Esophagus muscularis mucosa (tissue), 4 donors: ENCODE measurements at regions not wholly inside any gene's neighbourhood (a gene's known extent, or its start where the extent isn't known, plus 50 kb on each side); places are given as distances from the start of the nearest gene placed in this dataset.

ENCODE experiments used
- DNase-seq: peaks from one replicate; pipeline ENCODE4 v3.0.0-alpha.2; 2017; ENCODE audit errors: extremely low spot score
- H3K27ac ChIP-seq, 4 donors: fragments of 200-600 bp; sonication (generic); replicated peaks in 1 of 4; 1 replicate in 3 of 4; 2 replicates in 1 of 4; pipeline ENCODE4 v1.5.1; 2016 to 2019; ENCODE audit warnings: mild to moderate bottlenecking in 1 of 4
- H3K27me3 ChIP-seq, 4 donors: fragments of 200-600 bp; sonication (generic); one replicate each; pipeline versions ENCODE4 v1.5.1 to v1.6.0; 2016 to 2019
- H3K36me3 ChIP-seq, 4 donors: fragments of 200-600 bp; sonication (generic); one replicate each; pipeline ENCODE4 v1.5.1; 2016 to 2019
- H3K4me1 ChIP-seq, 4 donors: fragments of 200-600 bp; sonication (generic); one replicate each; pipeline ENCODE4 v1.5.1; 2016 to 2019
- H3K4me3 ChIP-seq, 4 donors: fragments of 200-600 bp; sonication (generic); 1 replicate in 2 of 4; 2 replicates in 2 of 4; pipeline ENCODE4 v1.5.1; 2016 to 2019; ENCODE audit warnings: mild to moderate bottlenecking in 4 of 4, moderate library complexity in 1 of 4
- H3K9me3 ChIP-seq, 4 donors: fragments of 200-600 bp; sonication (generic); 1 replicate in 3 of 4; 2 replicates in 1 of 4; pipeline ENCODE4 v1.5.1; 2016 to 2019
- EP300 ChIP-seq: sonication (generic); formaldehyde crosslinking; IDR thresholded peaks from one replicate; pipeline ENCODE4 v1.6.1; 2017; ENCODE audit warnings: antibody characterized with exemption
- POLR2A ChIP-seq: fragments of 450-650 bp; IDR thresholded peaks from one replicate; pipeline ENCODE4 v1.6.1; 2017; ENCODE audit warnings: antibody characterized with exemption, moderate library complexity, mild to moderate bottlenecking, low read depth
- POLR2AphosphoS5 ChIP-seq, 2 donors: sonication (generic); formaldehyde crosslinking; IDR thresholded peaks; one replicate each; pipeline ENCODE4 v1.6.1; 2017; ENCODE audit warnings: antibody characterized with exemption in 2 of 2
- WGBS: methylation state at CpG from one replicate; pipeline ENCODE4 v1.1.5; 2018; 5-methylcytosine and 5-hydroxymethylcytosine counted together
- intact Hi-C: fragments of 100-400 bp; cut with DNase I; formaldehyde crosslinking; loops from one replicate; pipeline ENCODE4 v1.15.1; 2023
- TF ChIP-seq, protein P1 (sequence below), 3 experiments: fragments of 200-600 bp in 2 of 3; fragments of 450-650 bp in 1 of 3; sonication (generic) in 2 of 3; IDR thresholded peaks; one replicate each; pipeline ENCODE4 v1.5.1; 2017 to 2019; ENCODE audit warnings: antibody characterized with exemption in 3 of 3, mild to moderate bottlenecking in 2 of 3, moderate library complexity in 1 of 3

DNA sequence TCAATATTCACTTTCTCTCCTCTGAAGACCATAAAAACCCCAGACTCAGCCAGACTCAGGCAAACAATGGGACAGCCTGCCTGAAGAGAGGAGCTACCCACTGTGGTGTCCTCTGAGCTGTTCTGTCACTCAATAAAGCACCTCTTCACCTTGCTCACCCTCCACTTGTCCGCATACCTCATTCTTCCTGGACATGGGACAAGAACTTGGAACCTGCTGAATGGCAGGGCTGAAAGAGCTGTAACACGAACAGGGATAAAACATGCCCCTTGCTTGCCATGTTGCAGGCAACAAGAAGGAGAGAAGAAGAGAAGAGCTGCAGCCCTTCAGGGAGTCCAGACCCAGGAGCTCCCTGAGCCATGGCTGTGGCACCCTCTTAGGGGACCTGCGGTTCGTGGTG lies 86.8 kb upstream of the SEMA6A start:
- no peak for DNase-seq
- Histone ChIP-seq H3K9me3 (peaks cover 0 to 4% (median 1%) of the 10 kb centered on the region in 4 donors), H3K36me3 (no peaks in the 10 kb centered on the region), H3K27me3 (no peaks in the 10 kb centered on the region), H3K4me1 (no peaks in the 10 kb centered on the region), H3K4me3 (no peak overlapping the region), H3K27ac (no peak overlapping the region)
- intact Hi-C loops, result no loop called here
- 84% methylated on average over 4 of the region's 4 CpGs for WGBS
- TF ChIP-seq POLR2AphosphoS5 (IDR thresholded peaks at IDR 0.05) (no peak), EP300 (no peak), POLR2A (no peak)
- TF ChIP-seq, protein P1, sequence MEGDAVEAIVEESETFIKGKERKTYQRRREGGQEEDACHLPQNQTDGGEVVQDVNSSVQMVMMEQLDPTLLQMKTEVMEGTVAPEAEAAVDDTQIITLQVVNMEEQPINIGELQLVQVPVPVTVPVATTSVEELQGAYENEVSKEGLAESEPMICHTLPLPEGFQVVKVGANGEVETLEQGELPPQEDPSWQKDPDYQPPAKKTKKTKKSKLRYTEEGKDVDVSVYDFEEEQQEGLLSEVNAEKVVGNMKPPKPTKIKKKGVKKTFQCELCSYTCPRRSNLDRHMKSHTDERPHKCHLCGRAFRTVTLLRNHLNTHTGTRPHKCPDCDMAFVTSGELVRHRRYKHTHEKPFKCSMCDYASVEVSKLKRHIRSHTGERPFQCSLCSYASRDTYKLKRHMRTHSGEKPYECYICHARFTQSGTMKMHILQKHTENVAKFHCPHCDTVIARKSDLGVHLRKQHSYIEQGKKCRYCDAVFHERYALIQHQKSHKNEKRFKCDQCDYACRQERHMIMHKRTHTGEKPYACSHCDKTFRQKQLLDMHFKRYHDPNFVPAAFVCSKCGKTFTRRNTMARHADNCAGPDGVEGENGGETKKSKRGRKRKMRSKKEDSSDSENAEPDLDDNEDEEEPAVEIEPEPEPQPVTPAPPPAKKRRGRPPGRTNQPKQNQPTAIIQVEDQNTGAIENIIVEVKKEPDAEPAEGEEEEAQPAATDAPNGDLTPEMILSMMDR (IDR thresholded peaks at IDR 0.05), result no peak

DNA sequence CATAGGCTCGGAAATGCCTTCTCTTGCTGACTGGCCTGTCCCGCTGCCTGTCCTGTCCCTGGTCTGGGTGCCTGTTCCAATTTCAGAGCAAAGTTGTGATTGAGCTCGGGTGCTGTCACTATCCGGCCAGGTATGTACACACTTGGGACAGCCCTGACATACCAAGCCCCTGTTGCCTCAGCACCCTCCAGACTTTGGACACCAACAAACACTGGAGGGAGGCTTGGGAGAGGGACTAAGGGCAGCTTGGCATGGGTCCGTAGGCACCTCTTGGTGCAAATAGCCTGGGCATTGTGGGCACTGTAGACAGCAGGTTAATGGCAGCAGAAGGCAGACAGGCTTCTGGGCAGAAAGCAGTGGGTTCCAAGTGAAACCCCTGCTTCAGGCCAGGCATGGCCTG lies 86.3 kb upstream of the SEMA6A start:
- 95% methylated on average over 5 of the region's 5 CpGs for WGBS
- Histone ChIP-seq H3K4me1 (no peaks in the 10 kb centered on the region), H3K4me3 (no peak overlapping the region), H3K27me3 (no peaks in the 10 kb centered on the region), H3K36me3 (no peaks in the 10 kb centered on the region), H3K9me3 (peaks cover 0 to 4% (median 1%) of the 10 kb centered on the region in 4 donors), H3K27ac (no peak overlapping the region)
- no peak for DNase-seq
- no peak for TF ChIP-seq POLR2A
- no peak for TF ChIP-seq POLR2AphosphoS5 (IDR thresholded peaks at IDR 0.05)
- TF ChIP-seq EP300, result no peak
- TF ChIP-seq, protein P1 (IDR thresholded peaks at IDR 0.05), result no peak
- intact Hi-C loops, result no loop called here

DNA sequence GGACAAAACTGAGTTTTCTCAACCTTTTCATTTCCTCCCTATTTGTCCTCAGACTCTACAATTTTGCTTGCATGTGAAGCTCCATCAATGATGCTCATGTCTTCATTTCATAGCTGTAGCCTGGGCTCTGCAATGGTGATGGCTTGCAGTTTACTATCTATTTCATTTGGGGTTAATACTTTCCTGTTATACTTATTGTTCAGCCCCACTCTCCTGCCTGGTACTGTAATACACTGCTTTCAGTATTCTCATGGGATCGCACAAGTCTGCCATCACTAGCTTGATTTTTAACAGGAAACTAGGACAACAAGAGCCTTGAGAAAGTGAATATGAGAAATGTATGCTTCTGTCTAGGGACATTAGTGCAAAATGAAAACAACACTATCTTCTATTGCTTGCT lies 84.2 kb upstream of the SEMA6A start:
- Histone ChIP-seq H3K36me3 (no peaks in the 10 kb centered on the region), H3K27me3 (no peaks in the 10 kb centered on the region), H3K9me3 (peaks cover 0 to 4% (median 1%) of the 10 kb centered on the region in 4 donors), H3K4me3 (no peak overlapping the region), H3K27ac (no peak overlapping the region), H3K4me1 (no peaks in the 10 kb centered on the region)
- 82% methylated on average over 1 of the region's 1 CpG for WGBS
- intact Hi-C loops, result no loop called here
- TF ChIP-seq, protein P1 (IDR thresholded peaks at IDR 0.05), result no peak
- TF ChIP-seq POLR2AphosphoS5 (IDR thresholded peaks at IDR 0.05) (no peak), EP300 (no peak), POLR2A (no peak)
- DNase-seq, result no peak

DNA sequence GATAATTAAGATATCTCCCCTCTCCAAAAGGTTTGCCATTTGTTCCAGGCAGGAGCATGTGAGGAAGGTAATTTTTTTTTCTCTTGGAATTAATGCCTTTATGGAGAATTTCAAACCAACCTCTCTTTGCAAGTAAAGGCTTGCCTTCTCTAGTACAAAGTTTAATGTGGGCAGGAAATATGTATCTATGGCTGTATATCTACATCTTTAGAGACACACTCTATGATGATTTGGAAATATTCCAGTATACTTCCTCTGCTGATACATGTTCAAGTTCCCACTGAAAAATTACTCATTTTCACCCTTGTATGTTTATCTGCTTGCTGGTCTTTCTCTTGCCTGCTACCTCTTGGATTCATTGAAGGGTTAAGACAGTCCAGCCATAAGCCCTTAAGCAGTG lies 83.5 kb upstream of the SEMA6A start:
- Histone ChIP-seq H3K36me3 (no peaks in the 10 kb centered on the region), H3K4me3 (no peak overlapping the region), H3K9me3 (peaks cover 0 to 4% (median 1%) of the 10 kb centered on the region in 4 donors), H3K27me3 (no peaks in the 10 kb centered on the region), H3K4me1 (peaks cover 0 to 3% (median 0%) of the 10 kb centered on the region in 4 donors), H3K27ac (no peak overlapping the region)
- DNase-seq, result no peak
- TF ChIP-seq POLR2A (no peak), POLR2AphosphoS5 (IDR thresholded peaks at IDR 0.05) (no peak), EP300 (no peak)
- TF ChIP-seq, protein P1 (IDR thresholded peaks at IDR 0.05), result no peak
- intact Hi-C loops, result no loop called here

- no peaks in the 10 kb centered on the region for H3K36me3 ChIP-seq
- no peak overlapping the region for H3K27ac ChIP-seq
- H3K27me3 ChIP-seq, result no peaks in the 10 kb centered on the region
- H3K9me3 ChIP-seq, result no peaks in the 10 kb centered on the region
- H3K4me1 ChIP-seq, result peaks cover 0 to 10% (median 0%) of the 10 kb centered on the region in 4 donors
- TF ChIP-seq EP300 (no peak), POLR2AphosphoS5 (IDR thresholded peaks at IDR 0.05) (no peak), POLR2A (no peak)
- TF ChIP-seq, protein P1 (IDR thresholded peaks at IDR 0.05), result no peak
- DNase-seq, result no peak
- intact Hi-C loops, result no loop called here
- no peak overlapping the region for H3K4me3 ChIP-seq
- WGBS, result 94% methylated on average over 3 of the region's 3 CpGs
Measured at GRCh38 chr5:116655431-116655830, 80.8 kb upstream of the SEMA6A start.
